H9 (cell line): ENCODE measurements at regions not wholly inside any gene's neighbourhood (a gene's known extent, or its start where the extent isn't known, plus 50 kb on each side); places are given as distances from the start of the nearest gene placed in this dataset.

Source experiments
- DNase-seq: peaks from one replicate; pipeline ENCODE4 v3.0.0-alpha.2; 2017
- H2AFZ ChIP-seq: one replicate; pipeline ENCODE4 v1.6.1; 2013; ENCODE audit warnings: mild to moderate bottlenecking, low read length, control low read depth, moderate library complexity
- H2AK5ac ChIP-seq: 2 replicates; pipeline ENCODE4 v1.6.1; 2013; ENCODE audit warnings: low read length, control low read depth, mixed read lengths; ENCODE audit not compliant: insufficient read length
- H2BK120ac ChIP-seq: one replicate; pipeline ENCODE4 v1.6.1; 2013; ENCODE audit warnings: low read depth, mild to moderate bottlenecking, low read length, control low read depth, inconsistent platforms; ENCODE audit not compliant: poor library complexity, severe bottlenecking
- H2BK12ac ChIP-seq: 2 replicates; pipeline ENCODE4 v1.6.1; 2013; ENCODE audit warnings: low read length, control low read depth, mixed read lengths, low read depth; ENCODE audit not compliant: insufficient read length
- H2BK15ac ChIP-seq: 2 replicates; pipeline ENCODE4 v1.6.1; 2013; ENCODE audit warnings: low read depth, low read length, control low read depth
- H2BK20ac ChIP-seq: one replicate; pipeline ENCODE4 v1.6.1; 2013; ENCODE audit warnings: low read depth, mild to moderate bottlenecking, low read length, control low read depth, inconsistent platforms; ENCODE audit not compliant: poor library complexity, severe bottlenecking
- H2BK5ac ChIP-seq: 2 replicates; pipeline ENCODE4 v1.6.1; 2013; ENCODE audit warnings: low read length, control low read depth, mixed read lengths; ENCODE audit not compliant: insufficient read length
- H3K14ac ChIP-seq: 2 replicates; pipeline ENCODE4 v1.6.1; 2013; ENCODE audit warnings: low read length, control low read depth; ENCODE audit not compliant: insufficient read depth
- H3K18ac ChIP-seq: 2 replicates; pipeline ENCODE4 v1.6.1; 2013; ENCODE audit warnings: low read depth, mild to moderate bottlenecking, mixed read lengths, low read length, control low read depth; ENCODE audit not compliant: insufficient read length
- H3K23ac ChIP-seq: 2 replicates; pipeline ENCODE4 v1.6.1; 2013; ENCODE audit warnings: low read length, control low read depth, mixed read lengths, low read depth; ENCODE audit not compliant: insufficient read length
- H3K23me2 ChIP-seq: 2 replicates; pipeline ENCODE4 v1.6.1; 2013; ENCODE audit warnings: low read depth, mild to moderate bottlenecking, mixed read lengths, low read length, control low read depth; ENCODE audit not compliant: insufficient read length, poor library complexity, severe bottlenecking
- H3K27ac ChIP-seq: 2 replicates; pipeline ENCODE4 v1.5.1; 2013; ENCODE audit warnings: low read length, control low read depth, mixed read lengths, low read depth; ENCODE audit not compliant: insufficient read length
- H3K27me3 ChIP-seq: 2 replicates; pipeline ENCODE4 v1.6.1; 2013; ENCODE audit warnings: low read length, control low read depth, inconsistent platforms; ENCODE audit not compliant: insufficient read depth
- H3K4ac ChIP-seq: 2 replicates; pipeline ENCODE4 v1.6.1; 2013; ENCODE audit warnings: low read depth, mild to moderate bottlenecking, control low read depth, inconsistent platforms, low read length, moderate library complexity
- H3K4me1 ChIP-seq: 2 replicates; pipeline ENCODE4 v1.6.1; 2013; ENCODE audit warnings: low read length, control low read depth, inconsistent platforms; ENCODE audit not compliant: insufficient read depth
- H3K4me2 ChIP-seq: 2 replicates; pipeline ENCODE4 v1.6.1; 2013; ENCODE audit warnings: low read length, control low read depth, mixed read lengths; ENCODE audit not compliant: insufficient read length, insufficient read depth
- H3K56ac ChIP-seq: 2 replicates; pipeline ENCODE4 v1.6.1; 2013; ENCODE audit warnings: low read depth, mild to moderate bottlenecking, mixed read lengths, low read length, control low read depth; ENCODE audit not compliant: insufficient read length
- H3K79me1 ChIP-seq: 2 replicates; pipeline ENCODE4 v1.6.1; 2013; ENCODE audit warnings: low read depth, mild to moderate bottlenecking, moderate library complexity, low read length, control low read depth, inconsistent platforms; ENCODE audit not compliant: insufficient read depth, poor library complexity, severe bottlenecking
- H3K79me2 ChIP-seq: 2 replicates; pipeline ENCODE4 v1.6.1; 2013; ENCODE audit warnings: low read length, control low read depth, inconsistent platforms; ENCODE audit not compliant: insufficient read depth
- H3K9ac ChIP-seq: 2 replicates; pipeline ENCODE4 v1.6.1; 2013; ENCODE audit warnings: low read length, control low read depth, mixed read lengths; ENCODE audit not compliant: insufficient read length; ENCODE audit errors: extremely low read depth
- H3K9me3 ChIP-seq: one replicate; pipeline ENCODE4 v1.6.1; 2013; ENCODE audit warnings: low read depth, low read length, inconsistent platforms; ENCODE audit not compliant: control insufficient read depth
- H3T11ph ChIP-seq: one replicate; pipeline ENCODE4 v1.6.1; 2013; ENCODE audit warnings: mild to moderate bottlenecking, low read length, control low read depth, inconsistent platforms
- H4K20me1 ChIP-seq: one replicate; pipeline ENCODE4 v1.6.1; 2013; ENCODE audit not compliant: control insufficient read depth, insufficient read length, insufficient read depth
- H4K5ac ChIP-seq: 2 replicates; pipeline ENCODE4 v1.6.1; 2013; ENCODE audit warnings: low read depth, mild to moderate bottlenecking, mixed read lengths, low read length, control low read depth; ENCODE audit not compliant: insufficient read length
- H4K8ac ChIP-seq: replicated peaks from 2 replicates; pipeline ENCODE4 v1.6.1; 2013; ENCODE audit warnings: low read length, control low read depth, mixed read lengths, low read depth; ENCODE audit not compliant: insufficient read length
- H4K91ac ChIP-seq: 2 replicates; pipeline ENCODE4 v1.6.1; 2013; ENCODE audit warnings: low read depth, mild to moderate bottlenecking, moderate library complexity, mixed read lengths, low read length, control low read depth; ENCODE audit not compliant: insufficient read length
- H3K27ac Mint-ChIP-seq, 3 experiments: 2 replicates in 2 of 3; 3 replicates in 1 of 3; pipeline ENCODE4 v1.8.0; 2020 to 2021; ENCODE audit warnings: mixed read lengths in 3 of 3, mild to moderate bottlenecking in 1 of 3, moderate library complexity in 1 of 3
- H3K27me3 Mint-ChIP-seq: 2 replicates; pipeline ENCODE4 v1.8.0; 2021; ENCODE audit warnings: low read depth, mild to moderate bottlenecking, moderate library complexity, mixed read lengths
- H3K36me3 Mint-ChIP-seq, 3 experiments: 2 replicates in 2 of 3; 3 replicates in 1 of 3; pipeline ENCODE4 v1.8.0; 2020 to 2021; ENCODE audit warnings: low read depth in 3 of 3, mixed read lengths in 3 of 3; ENCODE audit not compliant: insufficient read depth in 1 of 3
- H3K4me1 Mint-ChIP-seq, 2 experiments: 2 replicates each; pipeline ENCODE4 v1.8.0; 2020; ENCODE audit warnings: mixed read lengths in 2 of 2
- H3K4me3 Mint-ChIP-seq, 2 experiments: 2 replicates in 1 of 2; 3 replicates in 1 of 2; pipeline ENCODE4 v1.8.0; 2020 to 2021; ENCODE audit warnings: mild to moderate bottlenecking in 2 of 2, mixed read lengths in 2 of 2, moderate library complexity in 1 of 2
- H3K9me3 Mint-ChIP-seq, 2 experiments: 2 replicates in 1 of 2; 3 replicates in 1 of 2; pipeline ENCODE4 v1.8.0; 2020; ENCODE audit warnings: mild to moderate bottlenecking in 2 of 2, mixed read lengths in 2 of 2, moderate library complexity in 1 of 2
- CTCF ChIP-seq: fragments of 200-600 bp; sonication (generic); conservative IDR thresholded peaks from 3 replicates; pipeline ENCODE4 v1.8.0; 2021; ENCODE audit warnings: antibody characterized with exemption, mild to moderate bottlenecking
- WGBS: extraction: QIAGEN DNeasy Blood & Tissue Kit; methylation state at CpG from one replicate; pipeline ENCODE4 v1.1.7; 2013; ENCODE audit warnings: missing lambda C conversion rate, low lambda C conversion rate, mixed read lengths; ENCODE audit not compliant: insufficient read length; ENCODE audit errors: extremely low coverage; 5-methylcytosine and 5-hydroxymethylcytosine counted together

DNA sequence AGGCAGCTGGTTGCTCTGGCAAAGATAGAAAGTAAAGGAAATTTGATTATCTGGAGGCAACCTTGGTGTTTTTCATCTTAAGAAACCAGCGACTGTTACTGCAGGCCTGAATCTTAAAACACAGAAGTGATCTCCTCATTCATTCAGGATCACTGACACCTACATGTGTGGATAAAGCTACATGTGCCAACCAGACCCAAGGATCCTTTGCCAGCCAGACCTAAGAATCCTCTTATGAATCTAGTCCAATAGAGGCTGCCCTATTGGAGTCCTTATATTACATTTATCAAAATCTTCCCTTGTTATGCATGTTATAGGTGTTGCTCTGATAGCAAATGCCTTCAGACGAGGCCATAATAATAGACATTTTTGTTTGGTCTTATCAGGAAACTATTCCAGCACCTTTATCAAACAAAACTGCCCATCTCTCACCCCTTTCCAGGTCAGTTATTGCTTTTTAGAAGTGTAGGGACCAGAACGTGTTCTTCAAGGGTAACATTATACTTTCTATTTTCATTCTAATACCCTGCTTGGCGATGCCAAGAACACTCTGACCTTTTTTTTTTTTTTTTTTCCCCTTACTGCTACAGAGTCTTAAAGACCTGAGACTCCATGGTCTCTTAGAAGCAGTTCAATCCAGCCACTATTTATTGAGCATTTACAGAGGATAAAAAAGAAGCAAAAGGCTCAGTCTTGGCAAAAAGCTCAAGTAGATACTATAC, 175.5 kb upstream of the PTBP2 start:
- H3K9me3 ChIP-seq, result no peaks in the 10 kb centered on the region
- H3K79me1 ChIP-seq, result no peaks in the 10 kb centered on the region
- no peaks in the 10 kb centered on the region for H3K23me2 ChIP-seq
- H4K91ac ChIP-seq, result no peak overlapping the region
- no peak overlapping the region for H2BK120ac ChIP-seq
- H3K4me1 ChIP-seq, result peaks cover 11% of the 10 kb centered on the region; the same call in 1 of the 2 replicates
- no peak overlapping the region for H4K8ac ChIP-seq
- no peak overlapping the region for H2BK5ac ChIP-seq
- H3K23ac ChIP-seq, result no peak overlapping the region
- Mint-ChIP-seq H3K27me3 (no peaks in the 10 kb centered on the region), H3K9me3 (no peaks in the 10 kb centered on the region; a peak in 1 of 5 replicates), H3K4me3 (no peak overlapping the region), H3K4me1 (peaks cover 30 to 39% of the 10 kb centered on the region in 2 experiments), H3K27ac (peak overlapping the region in 1 of 3 experiments; percentile 75; a peak in 3 of 7 replicates), H3K36me3 (no peaks in the 10 kb centered on the region; a peak in 1 of 7 replicates)
- H4K20me1 ChIP-seq, result no peaks in the 10 kb centered on the region
- no peak overlapping the region for H3K4me2 ChIP-seq
- no peak overlapping the region for H3K27ac ChIP-seq
- H3K56ac ChIP-seq, result no peak overlapping the region
- no CpG with 5 or more reads among the region's 4 CpGs for WGBS
- no peak overlapping the region for H4K5ac ChIP-seq
- no peaks in the 10 kb centered on the region for H3K27me3 ChIP-seq
- no peak overlapping the region for H3K14ac ChIP-seq
- H3T11ph ChIP-seq, result no peak overlapping the region
- H2BK15ac ChIP-seq, result no peak overlapping the region
- no peak overlapping the region for H3K4ac ChIP-seq
- no peak overlapping the region for H2AFZ ChIP-seq
- H3K9ac ChIP-seq, result no peak overlapping the region
- H2AK5ac ChIP-seq, result no peak overlapping the region
- no peak overlapping the region for H2BK12ac ChIP-seq
- DNase-seq, result no peak
- H3K18ac ChIP-seq, result no peak overlapping the region
- H3K79me2 ChIP-seq, result no peaks in the 10 kb centered on the region
- H2BK20ac ChIP-seq, result no peak overlapping the region
- TF ChIP-seq CTCF, result no peak
